B cell (primary cell): ENCODE measurements at regions not wholly inside any gene's neighbourhood (a gene's known extent, or its start where the extent isn't known, plus 50 kb on each side); places are given as distances from the start of the nearest gene placed in this dataset.

Source experiments
- ATAC-seq: fragments of 200-7000 bp; cut with Tn5 transposase; one replicate; pipeline ENCODE4 v1.10.0; 2021; ENCODE audit warnings: low read depth, mild to moderate bottlenecking, moderate number of reproducible peaks, moderate library complexity
- CTCF ChIA-PET: fragments of 350-600 bp; sonication (Branson Sonifier 250); formaldehyde crosslinking; loops from one replicate; lab custom pipeline; 2021; ENCODE audit warnings: antibody characterized with exemption, inconsistent platforms; lab: Charles Lee
- POLR2A ChIA-PET: fragments of 350-600 bp; sonication (Branson Sonifier 250); formaldehyde crosslinking; loops from one replicate; lab custom pipeline; 2021; ENCODE audit warnings: antibody characterized with exemption; lab: Charles Lee
- DNase-seq: peaks from one replicate; pipeline ENCODE4 v3.0.0; 2013
- H2AFZ ChIP-seq: 2 replicates; pipeline ENCODE4 v1.6.1; 2012; ENCODE audit warnings: mild to moderate bottlenecking, low read depth, low read length; ENCODE audit not compliant: insufficient read depth, poor library complexity, severe bottlenecking
- H3K27ac ChIP-seq, 2 donors: 1 replicate in 1 of 2; 2 replicates in 1 of 2; pipeline ENCODE4 v1.5.1; 2012 to 2013; ENCODE audit warnings: low read length in 2 of 2, mild to moderate bottlenecking in 2 of 2, moderate library complexity in 1 of 2
- H3K27me3 ChIP-seq, 4 experiments: fragments of 200-600 bp in 1 of 4; sonication (generic) in 1 of 4; replicated peaks in 1 of 4; 1 replicate in 2 of 4; 2 replicates in 2 of 4; pipeline versions ENCODE4 v1.6.1 to v1.7.0; 2013 to 2016; ENCODE audit warnings: low read length in 3 of 4, mild to moderate bottlenecking in 2 of 4, mixed read lengths in 1 of 4, moderate library complexity in 1 of 4; ENCODE audit not compliant: insufficient read depth in 4 of 4, control insufficient read depth in 3 of 4; ENCODE audit errors: control extremely low read depth in 1 of 4
- H3K36me3 ChIP-seq, 2 experiments: replicated peaks in 1 of 2; 1 replicate in 1 of 2; 2 replicates in 1 of 2; pipeline versions ENCODE4 v1.6.1 to v1.7.1; 2013; ENCODE audit warnings: low read length in 1 of 2; ENCODE audit not compliant: insufficient read depth in 2 of 2, control insufficient read depth in 1 of 2; ENCODE audit errors: control extremely low read depth in 1 of 2, extremely low read depth in 1 of 2
- H3K4me1 ChIP-seq, 2 donors: fragments of 200-600 bp in 1 of 2; sonication (generic) in 1 of 2; 1 replicate in 1 of 2; 2 replicates in 1 of 2; pipeline versions ENCODE4 v1.5.1 to v1.6.1; 2013 to 2017; ENCODE audit warnings: low read length in 2 of 2; ENCODE audit not compliant: control insufficient read depth in 2 of 2, insufficient read depth in 2 of 2
- H3K4me2 ChIP-seq: replicated peaks from 2 replicates; pipeline ENCODE3; 2012; ENCODE audit warnings: mild to moderate bottlenecking, low read depth, low read length; ENCODE audit not compliant: poor library complexity, severe bottlenecking
- H3K4me3 ChIP-seq, 5 experiments: fragments of 200-600 bp in 1 of 5; sonication (generic) in 1 of 5; 1 replicate in 3 of 5; 2 replicates in 2 of 5; pipeline versions ENCODE4 v1.5.1 to v1.7.0; 2011 to 2016; ENCODE audit warnings: low read length in 4 of 5, mild to moderate bottlenecking in 4 of 5, low read depth in 2 of 5, control low read depth in 1 of 5, moderate library complexity in 1 of 5; ENCODE audit not compliant: insufficient read depth in 1 of 5; ENCODE audit errors: control extremely low read depth in 1 of 5, extremely low read depth in 1 of 5
- H3K79me2 ChIP-seq: fragments of 200-600 bp; sonication (generic); one replicate; pipeline ENCODE4 v1.6.0; 2016; ENCODE audit warnings: low read length; ENCODE audit not compliant: control insufficient read depth, insufficient read depth
- H3K9ac ChIP-seq: fragments of 200-600 bp; sonication (generic); 2 replicates; pipeline ENCODE4 v1.6.1; 2017; ENCODE audit warnings: mild to moderate bottlenecking, low read length, moderate library complexity
- H3K9me3 ChIP-seq, 3 donors: one replicate each; pipeline versions ENCODE4 v1.6.1 to v1.7.1; 2013; ENCODE audit warnings: low read length in 2 of 3; ENCODE audit not compliant: control insufficient read depth in 2 of 3, insufficient read depth in 1 of 3; ENCODE audit errors: control extremely low read depth in 1 of 3
- H4K20me1 ChIP-seq: 2 replicates; pipeline ENCODE4 v1.6.0; 2012; ENCODE audit warnings: mild to moderate bottlenecking, low read length; ENCODE audit not compliant: insufficient read depth, control insufficient read depth, poor library complexity, severe bottlenecking
- H3K27ac Mint-ChIP-seq: one replicate; pipeline ENCODE4 v1.8.0; 2021; ENCODE audit warnings: mixed read lengths
- H3K27me3 Mint-ChIP-seq: one replicate; pipeline ENCODE4 v1.8.0; 2021; ENCODE audit warnings: mixed read lengths
- H3K4me1 Mint-ChIP-seq: one replicate; pipeline ENCODE4 v1.8.0; 2021; ENCODE audit warnings: mixed read lengths
- H3K4me3 Mint-ChIP-seq: one replicate; pipeline ENCODE4 v1.8.0; 2021; ENCODE audit warnings: mixed read lengths
- H3K9me3 Mint-ChIP-seq: one replicate; pipeline ENCODE4 v1.8.0; 2022; ENCODE audit warnings: mixed read lengths; ENCODE audit not compliant: insufficient read depth
- CTCF ChIP-seq: fragments of 200-600 bp; IDR thresholded peaks from one replicate; pipeline ENCODE4 v1.8.0; 2022; ENCODE audit warnings: antibody characterized with exemption, mild to moderate bottlenecking
- EZH2 ChIP-seq: IDR thresholded peaks from 2 replicates; pipeline ENCODE4 v1.6.1; 2012; ENCODE audit warnings: borderline replicate concordance, low read depth, mild to moderate bottlenecking, moderate library complexity, low read length; ENCODE audit not compliant: insufficient read depth, poor library complexity, severe bottlenecking
- WGBS: methylation state at CpG from one replicate; pipeline ENCODE4 v1.1.5; 2013; ENCODE audit warnings: missing lambda C conversion rate; ENCODE audit not compliant: insufficient coverage; 5-methylcytosine and 5-hydroxymethylcytosine counted together
- intact Hi-C: fragments of 100-400 bp; cut with micrococcal nuclease; formaldehyde crosslinking; loops from one replicate; pipeline ENCODE4 v1.10.0; 2022

GRCh38 chr5:109936996-109937395 is 247.3 kb downstream of the MAN2A1 start:
- Histone ChIP-seq H4K20me1 (no peaks in the 10 kb centered on the region), H3K9ac (no peak overlapping the region), H2AFZ (no peak overlapping the region), H3K36me3 (no peaks in the 10 kb centered on the region), H3K4me1 (no peaks in the 10 kb centered on the region), H3K27me3 (no peaks in the 10 kb centered on the region), H3K4me2 (no peak overlapping the region), H3K27ac (no peak overlapping the region), H3K79me2 (no peaks in the 10 kb centered on the region), H3K4me3 (no peak overlapping the region), H3K9me3 (peaks cover 0 to 6% (median 2%) of the 10 kb centered on the region in 3 donors)
- POLR2A ChIA-PET, result no interaction called here
- no peaks in the 10 kb centered on the region for H3K4me1 Mint-ChIP-seq
- no peak overlapping the region for H3K27ac Mint-ChIP-seq
- H3K4me3 Mint-ChIP-seq, result no peak overlapping the region
- peaks cover 3% of the 10 kb centered on the region for H3K27me3 Mint-ChIP-seq
- WGBS, result 80% methylated on average over 1 of the region's 2 CpGs
- TF ChIP-seq EZH2 (no peak), CTCF (no peak)
- H3K9me3 Mint-ChIP-seq, result no peaks in the 10 kb centered on the region
- no peak for ATAC-seq
- intact Hi-C loops, result no loop called here
- no peak for DNase-seq
- CTCF ChIA-PET, result no interaction called here

GRCh38 chr5:109937951-109938350 is 248.2 kb downstream of the MAN2A1 start:
- Histone ChIP-seq H3K4me2 (no peak overlapping the region), H3K9ac (no peak overlapping the region), H2AFZ (no peak overlapping the region), H3K4me3 (no peak overlapping the region), H4K20me1 (no peaks in the 10 kb centered on the region), H3K4me1 (no peaks in the 10 kb centered on the region), H3K36me3 (no peaks in the 10 kb centered on the region), H3K27ac (no peak overlapping the region), H3K27me3 (no peaks in the 10 kb centered on the region), H3K9me3 (peaks cover 0 to 6% (median 2%) of the 10 kb centered on the region in 3 donors), H3K79me2 (no peaks in the 10 kb centered on the region)
- H3K4me3 Mint-ChIP-seq, result no peak overlapping the region
- intact Hi-C loops, result no loop called here
- no peaks in the 10 kb centered on the region for H3K9me3 Mint-ChIP-seq
- H3K27ac Mint-ChIP-seq, result no peak overlapping the region
- ChIA-PET CTCF (no interaction called here), POLR2A (no interaction called here)
- no peaks in the 10 kb centered on the region for H3K4me1 Mint-ChIP-seq
- DNase-seq, result no peak
- ATAC-seq, result no peak
- peaks cover 3% of the 10 kb centered on the region for H3K27me3 Mint-ChIP-seq
- TF ChIP-seq EZH2 (no peak), CTCF (no peak)
- 89% methylated on average over 3 of the region's 4 CpGs for WGBS
